NCI-H1930 (cell line): ENCODE measurements at regions not wholly inside any gene's neighbourhood (a gene's known extent, or its start where the extent isn't known, plus 50 kb on each side); places are given as distances from the start of the nearest gene placed in this dataset.

ENCODE experiments used
- DNase-seq, 2 experiments: peaks; one replicate each; lab custom pipeline; 2025; lab: John Stamatoyannopoulos, UW

GRCh38 chr6:133631421-133631820, 257.5 kb upstream of the TCF21 start:
- no peak for DNase-seq

- DNase-seq, result no peak
These were observed 256.7 kb upstream of the TCF21 start for GRCh38 chr6:133632206-133632605.

- DNase-seq, result no peak
These were observed 256.0 kb upstream of the TCF21 start for GRCh38 chr6:133632906-133633305.

DNA sequence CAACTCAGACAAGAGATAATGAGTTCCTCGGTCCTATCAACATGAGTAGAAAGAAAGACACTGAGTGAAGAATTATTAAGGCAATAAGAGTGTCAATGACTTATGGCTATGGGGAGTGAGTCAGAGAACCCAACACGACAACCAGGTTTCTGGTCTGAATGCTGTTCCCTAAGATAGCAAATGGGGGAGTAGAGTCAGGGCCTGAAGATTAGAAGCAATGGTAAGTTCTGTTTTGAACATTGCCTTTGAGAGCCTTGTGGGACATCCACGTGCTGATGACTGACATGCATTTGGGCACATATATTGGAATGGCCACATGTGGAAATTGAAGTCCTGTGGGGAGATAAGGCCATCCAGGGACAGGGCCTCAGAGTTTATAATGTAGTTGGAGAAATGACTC, 254.4 kb upstream of the TCF21 start:
- DNase-seq, result no peak

DNA sequence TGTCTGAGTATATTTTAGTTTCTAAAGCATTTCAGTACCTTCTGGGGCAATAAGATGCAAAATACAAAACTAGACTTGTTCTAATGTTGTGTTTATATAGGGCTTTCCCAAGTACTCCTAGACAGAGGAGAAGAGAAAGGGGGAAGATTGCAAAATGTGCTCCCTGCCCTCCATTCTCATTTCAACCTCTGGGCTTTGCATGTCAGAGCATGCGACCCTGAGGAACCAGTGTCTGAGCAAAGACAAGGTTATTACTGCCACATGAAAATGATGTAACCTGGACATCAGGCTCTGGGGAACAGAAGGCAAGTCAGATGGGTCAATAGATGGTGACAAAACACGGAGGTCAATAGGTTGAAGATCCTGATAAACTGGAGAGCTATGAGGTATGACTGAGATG, 253.5 kb upstream of the TCF21 start:
- DNase-seq, result no peak

DNA sequence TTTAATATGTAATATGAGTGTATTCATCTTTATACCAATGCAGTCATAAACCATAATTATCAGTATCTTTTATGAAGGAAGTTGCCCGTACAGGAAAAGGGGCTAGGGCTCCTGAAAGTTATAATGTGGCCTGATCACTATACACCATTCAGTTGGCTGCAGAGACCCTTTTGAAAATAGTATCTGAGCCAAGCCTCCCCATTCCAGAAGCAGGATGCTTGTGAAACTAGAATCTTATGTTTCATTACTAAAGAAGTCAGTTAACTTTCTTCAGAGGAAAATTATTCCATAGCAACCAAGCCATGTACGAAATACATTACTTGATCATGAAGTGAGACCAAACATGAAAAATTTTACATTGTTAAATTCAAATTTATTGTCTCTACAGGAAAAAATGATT, 251.5 kb upstream of the TCF21 start:
- no peak for DNase-seq

DNA sequence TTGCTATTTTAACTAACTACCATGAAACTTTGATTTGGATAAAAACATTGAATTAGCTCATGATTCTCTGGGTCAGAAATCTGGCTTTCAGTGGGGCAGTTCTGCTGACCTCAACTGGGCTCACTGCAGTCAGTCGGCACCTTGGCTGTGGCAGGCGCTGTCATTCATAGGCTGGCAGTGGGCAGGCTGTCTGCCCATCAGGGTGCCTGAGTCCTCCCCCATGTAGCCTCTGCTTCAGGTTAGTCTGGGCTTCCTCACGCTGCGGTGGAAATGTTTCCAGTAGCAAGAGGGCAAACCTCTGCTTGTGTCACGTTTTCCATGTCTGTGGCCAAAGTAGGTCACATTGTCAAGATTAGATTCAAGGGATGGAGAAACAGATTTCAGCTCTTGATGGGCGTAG, 251.0 kb upstream of the TCF21 start:
- no peak for DNase-seq

DNA sequence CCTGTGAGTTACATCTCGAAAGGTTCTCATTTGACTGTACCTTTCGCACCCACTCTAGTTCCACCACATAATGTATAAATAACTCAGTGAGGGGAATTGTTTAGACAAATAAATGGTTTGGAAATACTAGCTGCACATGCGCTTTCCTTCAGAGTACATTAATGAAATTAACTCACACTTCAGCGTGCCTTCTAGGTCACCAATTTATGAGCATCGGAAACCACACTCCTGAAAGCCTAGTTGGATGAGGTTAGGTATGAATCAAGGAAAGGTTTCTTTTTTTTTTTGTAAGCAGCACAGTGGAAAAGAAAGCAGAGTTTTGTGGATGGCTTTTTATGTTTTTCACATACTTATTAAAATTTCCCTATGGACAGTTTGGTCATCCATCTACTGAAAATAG, 247.8 kb upstream of the TCF21 start:
- no peak for DNase-seq

DNA sequence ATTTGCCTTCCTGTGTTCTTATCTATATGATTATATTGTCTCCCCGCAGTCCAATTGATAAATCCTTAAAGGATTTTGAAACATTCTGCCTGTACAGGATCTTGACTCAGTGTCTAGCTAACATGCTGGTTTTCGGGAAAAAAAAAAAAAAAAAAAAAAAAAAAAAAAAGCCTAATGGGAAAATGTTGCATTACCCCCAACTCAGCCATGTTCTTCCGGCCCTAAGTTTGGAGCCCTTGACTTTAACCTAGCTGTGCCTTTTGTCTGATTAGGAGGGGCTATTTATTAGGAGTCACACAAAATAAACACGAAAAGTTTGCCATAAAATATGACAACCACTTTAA, 244.4 kb upstream of the TCF21 start:
- no peak for DNase-seq

- no peak for DNase-seq
These were observed 243.9 kb upstream of the TCF21 start for GRCh38 chr6:133644892-133645619.

GRCh38 chr6:133645966-133646740, 242.8 kb upstream of the TCF21 start:
- no peak for DNase-seq

DNA sequence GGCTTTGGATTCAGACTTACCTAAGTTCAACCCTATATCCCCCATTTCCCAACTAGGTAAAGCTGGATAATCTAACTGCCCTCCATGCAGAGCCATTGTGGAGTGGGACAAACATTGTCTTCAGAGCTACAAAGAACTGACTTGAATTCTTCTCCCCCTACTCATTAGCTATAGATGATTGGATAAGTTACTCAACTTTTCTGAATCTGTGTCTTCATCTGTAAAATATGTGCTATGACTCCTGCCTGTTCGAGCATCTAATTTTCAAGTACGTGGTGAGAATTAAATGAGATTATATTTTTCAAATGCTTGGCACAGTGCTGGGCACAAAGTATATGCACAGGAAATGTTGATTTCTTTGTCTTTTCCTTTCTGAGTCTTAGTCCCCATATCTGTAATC, 240.3 kb upstream of the TCF21 start:
- DNase-seq, result no peak

DNA sequence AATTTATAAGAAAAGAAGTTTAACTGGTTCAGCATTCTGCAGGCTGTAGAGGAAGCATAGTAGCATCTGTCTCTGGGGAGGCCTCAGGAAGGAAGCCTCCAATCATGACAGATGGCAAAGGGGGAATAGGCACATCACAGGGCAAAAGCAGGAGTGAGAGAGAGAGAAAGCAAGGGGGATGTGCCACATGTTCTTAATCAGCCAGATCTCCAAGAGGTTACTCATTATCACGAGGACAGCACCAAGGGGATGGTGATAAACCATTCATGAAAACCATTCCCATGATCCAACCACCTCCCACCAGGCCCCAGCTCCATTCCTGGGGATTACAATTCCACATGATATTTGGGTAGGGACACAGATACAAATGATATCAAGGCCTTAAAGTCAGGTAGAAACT, 217.5 kb upstream of the TCF21 start:
- DNase-seq, result no peak

DNA sequence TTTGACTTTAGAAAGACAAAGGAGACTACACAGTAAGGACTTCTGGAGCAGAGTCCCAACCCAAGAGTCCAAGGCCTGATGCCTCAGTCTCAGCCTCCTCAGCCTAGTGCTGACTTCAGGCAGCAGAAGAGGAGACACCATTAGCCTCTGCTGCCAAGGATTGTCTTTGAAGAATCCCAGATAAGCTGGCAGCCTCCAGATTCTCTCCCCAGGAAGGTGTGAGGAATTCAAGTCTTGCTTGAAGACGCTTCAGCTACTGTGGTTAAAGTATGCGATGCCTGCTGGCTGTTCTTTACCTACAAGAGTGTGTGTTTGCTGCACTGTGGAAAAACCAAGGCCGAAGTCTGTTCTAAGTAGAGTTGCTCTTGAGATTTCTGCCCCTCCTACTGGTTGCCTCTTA, 215.9 kb upstream of the TCF21 start:
- DNase-seq, result no peak

DNA sequence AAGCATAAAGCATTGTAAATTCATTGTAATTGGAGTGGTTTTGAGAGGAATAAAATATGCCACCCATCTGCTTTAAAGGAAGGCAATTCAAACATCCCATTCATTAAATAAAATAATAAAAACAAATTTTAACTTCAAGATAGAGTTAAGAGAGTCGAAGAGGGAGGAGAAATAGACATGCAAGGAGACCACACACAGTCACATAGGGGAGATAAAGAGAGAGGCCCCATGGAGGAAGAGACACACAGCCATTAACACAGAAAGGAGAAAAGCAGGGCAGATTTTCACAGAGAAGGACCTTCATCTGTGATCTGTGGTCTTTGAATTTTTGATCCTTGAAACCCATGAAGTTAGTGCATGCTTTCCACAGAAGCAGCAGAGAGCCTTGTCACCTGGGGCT, 214.3 kb upstream of the TCF21 start:
- no peak for DNase-seq

GRCh38 chr6:133680994-133681393, 207.9 kb upstream of the TCF21 start:
- no peak for DNase-seq

DNA sequence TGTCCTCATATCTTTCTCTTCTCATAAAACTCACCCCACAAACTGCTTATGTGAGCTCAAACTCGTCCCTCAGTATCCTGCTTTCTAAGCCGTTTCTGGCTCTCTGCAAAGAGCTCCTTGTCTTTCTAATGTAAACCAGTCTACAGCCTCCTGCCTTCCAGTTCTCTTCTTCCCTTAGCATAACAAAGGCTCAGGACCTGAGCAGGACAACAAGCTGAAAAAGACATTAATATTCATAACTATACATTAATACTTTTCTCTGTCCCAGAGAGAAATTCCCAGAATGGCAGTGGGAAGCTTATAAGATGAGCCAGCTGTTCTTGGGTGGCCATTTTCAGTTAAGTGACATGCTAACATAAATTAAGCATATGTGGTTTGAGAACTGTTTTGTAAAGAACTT, 207.0 kb upstream of the TCF21 start:
- no peak for DNase-seq

- DNase-seq, result no peak
These were observed 206.2 kb upstream of the TCF21 start for GRCh38 chr6:133682506-133683307.

- no peak for DNase-seq
These were observed 205.7 kb upstream of the TCF21 start for GRCh38 chr6:133683308-133683580.

- DNase-seq, result no peak
These were observed 205.3 kb upstream of the TCF21 start for GRCh38 chr6:133683606-133684005.

DNA sequence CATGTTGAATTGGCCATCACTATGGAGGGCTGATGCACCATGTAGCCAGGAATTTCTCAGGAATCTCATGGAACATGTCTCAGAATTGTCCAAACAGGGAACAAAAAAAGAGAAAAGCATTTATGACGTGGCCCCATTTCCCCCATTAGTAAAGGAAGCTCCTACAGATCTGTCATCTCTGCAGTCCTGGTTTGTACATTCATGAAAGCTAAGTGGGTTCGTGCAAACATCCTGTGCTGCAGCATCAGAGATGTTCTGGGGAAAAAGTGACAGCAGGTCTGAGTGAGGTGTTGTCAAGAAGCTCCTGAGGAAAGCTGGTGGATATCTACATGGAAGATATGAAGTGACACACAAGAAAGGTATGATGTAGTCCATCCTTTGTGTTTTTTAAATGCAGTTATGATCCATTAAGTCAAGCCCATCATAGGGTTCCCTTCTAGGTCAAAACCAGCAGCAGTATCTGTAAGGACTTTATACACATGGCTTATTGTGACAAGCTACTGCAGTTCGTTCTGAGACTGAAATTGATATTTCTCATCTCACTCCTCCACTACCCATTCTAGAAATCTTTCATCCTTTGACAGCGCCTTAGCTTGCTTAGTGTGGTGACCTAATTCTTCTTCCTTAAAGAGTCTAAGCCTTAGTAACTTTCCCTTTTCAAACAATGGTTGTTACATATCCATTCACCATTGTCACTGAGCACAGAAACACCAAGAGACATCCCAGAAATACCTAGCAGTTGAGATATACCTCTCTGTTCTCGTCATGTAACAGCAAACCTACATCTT, 200.0 kb upstream of the TCF21 start:
- DNase-seq, result no peak

- DNase-seq, result no peak
These were observed 199.1 kb upstream of the TCF21 start for GRCh38 chr6:133689863-133690262.

- DNase-seq, result no peak
These were observed 195.3 kb upstream of the TCF21 start for GRCh38 chr6:133693565-133693964.
